ENCODE measurements at regions not wholly inside any gene's neighbourhood (a gene's known extent, or its start where the extent isn't known, plus 50 kb on each side); places are given as distances from the start of the nearest gene placed in this dataset.

DNA sequence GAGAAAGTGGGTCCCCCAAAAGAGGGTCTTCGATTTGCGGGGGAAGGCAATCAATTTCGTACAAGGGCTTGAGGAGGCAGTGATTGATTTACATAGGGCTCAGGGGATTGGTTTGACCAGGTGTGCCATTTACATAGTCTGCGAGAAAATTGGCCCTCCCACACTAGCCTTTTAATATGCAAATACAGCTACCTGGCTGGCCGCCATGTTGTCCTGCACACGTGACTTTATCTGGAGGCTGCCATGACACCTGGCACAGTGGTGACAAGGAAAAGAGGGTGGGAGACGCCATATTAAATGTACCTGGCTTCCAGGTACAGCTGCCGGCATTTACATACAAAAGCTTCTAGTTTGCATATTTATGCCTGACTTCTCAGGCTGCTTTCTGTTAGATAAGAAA lies 1577.2 kb upstream of the LRRTM3 start:
- TF ChIP-seq EZH2 (optimal IDR thresholded peaks at IDR 0.05; ENCODE audit: low read depth, low read length), result no peak
- TF ChIP-seq, protein P1, sequence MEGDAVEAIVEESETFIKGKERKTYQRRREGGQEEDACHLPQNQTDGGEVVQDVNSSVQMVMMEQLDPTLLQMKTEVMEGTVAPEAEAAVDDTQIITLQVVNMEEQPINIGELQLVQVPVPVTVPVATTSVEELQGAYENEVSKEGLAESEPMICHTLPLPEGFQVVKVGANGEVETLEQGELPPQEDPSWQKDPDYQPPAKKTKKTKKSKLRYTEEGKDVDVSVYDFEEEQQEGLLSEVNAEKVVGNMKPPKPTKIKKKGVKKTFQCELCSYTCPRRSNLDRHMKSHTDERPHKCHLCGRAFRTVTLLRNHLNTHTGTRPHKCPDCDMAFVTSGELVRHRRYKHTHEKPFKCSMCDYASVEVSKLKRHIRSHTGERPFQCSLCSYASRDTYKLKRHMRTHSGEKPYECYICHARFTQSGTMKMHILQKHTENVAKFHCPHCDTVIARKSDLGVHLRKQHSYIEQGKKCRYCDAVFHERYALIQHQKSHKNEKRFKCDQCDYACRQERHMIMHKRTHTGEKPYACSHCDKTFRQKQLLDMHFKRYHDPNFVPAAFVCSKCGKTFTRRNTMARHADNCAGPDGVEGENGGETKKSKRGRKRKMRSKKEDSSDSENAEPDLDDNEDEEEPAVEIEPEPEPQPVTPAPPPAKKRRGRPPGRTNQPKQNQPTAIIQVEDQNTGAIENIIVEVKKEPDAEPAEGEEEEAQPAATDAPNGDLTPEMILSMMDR (IDR thresholded peaks at IDR 0.05; ENCODE audit: low read length), result no peak

Measured in MM.1S (cell line).